Effector memory CD4-positive, alpha-beta T cell (primary cell): ENCODE measurements at regions not wholly inside any gene's neighbourhood (a gene's known extent, or its start where the extent isn't known, plus 50 kb on each side); places are given as distances from the start of the nearest gene placed in this dataset.

Source experiments
- DNase-seq, 3 donors: peaks; one replicate each; pipeline ENCODE4 v3.0.0-alpha.2; 2020
- H3K27ac ChIP-seq: 2 replicates; pipeline ENCODE4 v1.7.0; 2013; ENCODE audit warnings: mild to moderate bottlenecking, low read length, moderate library complexity; ENCODE audit not compliant: insufficient read depth, poor library complexity, severe bottlenecking
- H3K27me3 ChIP-seq: replicated peaks from 2 replicates; pipeline ENCODE4 v1.7.0; 2013; ENCODE audit warnings: mild to moderate bottlenecking, low read length; ENCODE audit not compliant: insufficient read depth, control insufficient read depth, poor library complexity, severe bottlenecking
- H3K36me3 ChIP-seq: 2 replicates; pipeline ENCODE4 v1.7.0; 2013; ENCODE audit warnings: mild to moderate bottlenecking, low read length, moderate library complexity; ENCODE audit not compliant: control insufficient read depth, insufficient read depth
- H3K4me1 ChIP-seq: 2 replicates; pipeline ENCODE4 v1.7.0; 2013; ENCODE audit warnings: low read length, mild to moderate bottlenecking; ENCODE audit not compliant: control insufficient read depth, insufficient read depth, poor library complexity, severe bottlenecking
- H3K4me3 ChIP-seq: 2 replicates; pipeline ENCODE4 v1.7.0; 2013; ENCODE audit warnings: low read length, low read depth, mild to moderate bottlenecking; ENCODE audit not compliant: insufficient read depth, poor library complexity, severe bottlenecking
- H3K9me3 ChIP-seq: 2 replicates; pipeline ENCODE4 v1.7.0; 2013; ENCODE audit warnings: mild to moderate bottlenecking, low read length, moderate library complexity; ENCODE audit not compliant: control insufficient read depth

DNA sequence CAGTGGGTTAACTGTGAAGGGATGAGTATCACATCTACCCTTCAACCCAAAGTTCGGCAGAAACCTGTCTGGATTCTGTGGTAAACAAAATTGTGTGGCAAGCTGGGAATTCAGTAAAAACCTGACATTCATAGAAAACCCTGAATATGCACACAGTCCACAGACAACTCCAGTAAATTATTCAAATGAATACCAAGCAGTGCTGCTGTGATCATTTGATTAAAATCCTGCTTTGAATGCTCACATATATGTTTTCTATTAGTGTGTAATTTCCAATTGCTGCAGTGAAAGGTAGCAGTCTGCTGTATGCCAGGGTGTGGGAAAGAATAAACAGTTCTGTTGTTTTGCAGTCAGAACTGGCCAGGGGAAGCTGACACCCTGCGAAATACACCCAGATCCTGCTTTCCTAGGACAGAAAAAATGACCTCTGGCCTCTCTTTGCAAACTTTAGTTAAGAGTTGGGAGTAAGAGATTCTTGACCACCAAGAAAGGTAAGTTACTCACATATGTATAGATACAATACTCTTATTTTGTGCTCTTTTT, 217.8 kb downstream of the FAM76B start:
- no peak overlapping the region for H3K4me3 ChIP-seq
- no peaks in the 10 kb centered on the region for H3K27me3 ChIP-seq
- DNase-seq, result no peak
- H3K27ac ChIP-seq, result no peak overlapping the region
- H3K4me1 ChIP-seq, result no peaks in the 10 kb centered on the region
- H3K9me3 ChIP-seq, result no peaks in the 10 kb centered on the region
- no peaks in the 10 kb centered on the region for H3K36me3 ChIP-seq

- H3K4me1 ChIP-seq, result no peaks in the 10 kb centered on the region
- no peak overlapping the region for H3K27ac ChIP-seq
- H3K9me3 ChIP-seq, result no peaks in the 10 kb centered on the region
- no peak for DNase-seq
- H3K27me3 ChIP-seq, result no peaks in the 10 kb centered on the region
- no peaks in the 10 kb centered on the region for H3K36me3 ChIP-seq
- H3K4me3 ChIP-seq, result no peak overlapping the region
Observed at GRCh38 chr11:95570845-95571244, 218.7 kb downstream of the FAM76B start.

DNA sequence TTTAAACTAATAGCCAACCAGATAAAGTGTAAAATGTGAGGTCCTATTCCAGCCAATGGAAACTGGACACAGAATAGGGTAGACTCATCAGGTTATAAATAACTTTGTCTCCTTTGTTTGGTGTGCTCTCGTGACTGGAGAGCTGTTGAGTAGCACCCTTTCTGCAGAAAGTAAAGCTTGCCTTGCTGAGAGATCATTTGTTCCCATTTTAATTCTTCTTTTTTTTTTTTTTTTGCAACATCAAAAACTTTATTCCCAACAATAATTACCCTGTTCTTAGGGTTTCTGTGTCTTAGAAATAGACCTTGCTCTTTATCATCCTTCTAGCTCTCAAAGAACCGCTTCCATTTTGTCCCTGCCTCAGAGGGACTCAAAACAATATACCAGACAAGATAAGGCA, 220.4 kb downstream of the FAM76B start:
- Histone ChIP-seq H3K27me3 (no peaks in the 10 kb centered on the region), H3K4me1 (no peaks in the 10 kb centered on the region), H3K36me3 (no peaks in the 10 kb centered on the region), H3K27ac (no peak overlapping the region), H3K9me3 (no peaks in the 10 kb centered on the region), H3K4me3 (no peak overlapping the region)
- DNase-seq, result no peak

- Histone ChIP-seq H3K36me3 (no peaks in the 10 kb centered on the region), H3K4me1 (no peaks in the 10 kb centered on the region), H3K27ac (no peak overlapping the region), H3K4me3 (no peak overlapping the region), H3K9me3 (no peaks in the 10 kb centered on the region), H3K27me3 (no peaks in the 10 kb centered on the region)
- no peak for DNase-seq
Observed at GRCh38 chr11:95568281-95568680, 221.3 kb downstream of the FAM76B start.

- H3K4me1 ChIP-seq, result no peaks in the 10 kb centered on the region
- H3K36me3 ChIP-seq, result no peaks in the 10 kb centered on the region
- no peak overlapping the region for H3K4me3 ChIP-seq
- H3K27me3 ChIP-seq, result no peaks in the 10 kb centered on the region
- H3K9me3 ChIP-seq, result no peaks in the 10 kb centered on the region
- H3K27ac ChIP-seq, result no peak overlapping the region
- no peak for DNase-seq
Observed at GRCh38 chr11:95567685-95568084, 221.9 kb downstream of the FAM76B start.

- Histone ChIP-seq H3K27me3 (no peaks in the 10 kb centered on the region), H3K36me3 (no peaks in the 10 kb centered on the region), H3K4me3 (no peak overlapping the region), H3K27ac (no peak overlapping the region), H3K9me3 (no peaks in the 10 kb centered on the region), H3K4me1 (no peaks in the 10 kb centered on the region)
- no peak for DNase-seq
Observed at GRCh38 chr11:95566211-95566610, 223.4 kb downstream of the FAM76B start.

- H3K4me1 ChIP-seq, result no peaks in the 10 kb centered on the region
- H3K27me3 ChIP-seq, result no peaks in the 10 kb centered on the region
- H3K36me3 ChIP-seq, result no peaks in the 10 kb centered on the region
- H3K27ac ChIP-seq, result no peak overlapping the region
- no peak for DNase-seq
- H3K9me3 ChIP-seq, result no peaks in the 10 kb centered on the region
- no peak overlapping the region for H3K4me3 ChIP-seq
Observed at GRCh38 chr11:95565724-95566141, 223.8 kb downstream of the FAM76B start.

DNA sequence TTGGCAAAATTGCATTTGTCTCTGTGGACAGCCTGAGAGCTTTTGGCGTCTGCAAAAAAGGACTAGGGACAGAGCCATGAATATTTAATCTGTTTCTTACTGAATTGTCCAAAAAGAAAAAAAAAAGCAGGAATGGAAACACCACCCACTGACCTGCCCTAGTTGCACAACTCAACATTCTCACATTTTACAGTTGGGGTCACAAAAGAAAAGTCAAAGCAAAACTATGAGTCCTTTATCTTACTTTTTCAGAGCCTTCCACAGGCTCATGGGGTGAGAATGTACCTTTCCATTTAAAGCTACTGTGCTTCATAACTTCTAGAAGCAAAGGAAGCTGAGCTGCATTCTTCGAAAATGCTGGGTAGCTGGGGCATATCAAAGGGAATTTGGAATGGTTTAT, 225.7 kb downstream of the FAM76B start:
- Histone ChIP-seq H3K9me3 (no peaks in the 10 kb centered on the region), H3K27me3 (no peaks in the 10 kb centered on the region), H3K27ac (no peak overlapping the region), H3K4me3 (no peak overlapping the region), H3K4me1 (no peaks in the 10 kb centered on the region), H3K36me3 (no peaks in the 10 kb centered on the region)
- no peak for DNase-seq

- H3K4me3 ChIP-seq, result no peak overlapping the region
- H3K36me3 ChIP-seq, result no peaks in the 10 kb centered on the region
- no peaks in the 10 kb centered on the region for H3K9me3 ChIP-seq
- H3K27ac ChIP-seq, result no peak overlapping the region
- no peaks in the 10 kb centered on the region for H3K27me3 ChIP-seq
- DNase-seq, result no peak
- H3K4me1 ChIP-seq, result no peaks in the 10 kb centered on the region
Observed at GRCh38 chr11:95563173-95563572, 226.4 kb downstream of the FAM76B start.

DNA sequence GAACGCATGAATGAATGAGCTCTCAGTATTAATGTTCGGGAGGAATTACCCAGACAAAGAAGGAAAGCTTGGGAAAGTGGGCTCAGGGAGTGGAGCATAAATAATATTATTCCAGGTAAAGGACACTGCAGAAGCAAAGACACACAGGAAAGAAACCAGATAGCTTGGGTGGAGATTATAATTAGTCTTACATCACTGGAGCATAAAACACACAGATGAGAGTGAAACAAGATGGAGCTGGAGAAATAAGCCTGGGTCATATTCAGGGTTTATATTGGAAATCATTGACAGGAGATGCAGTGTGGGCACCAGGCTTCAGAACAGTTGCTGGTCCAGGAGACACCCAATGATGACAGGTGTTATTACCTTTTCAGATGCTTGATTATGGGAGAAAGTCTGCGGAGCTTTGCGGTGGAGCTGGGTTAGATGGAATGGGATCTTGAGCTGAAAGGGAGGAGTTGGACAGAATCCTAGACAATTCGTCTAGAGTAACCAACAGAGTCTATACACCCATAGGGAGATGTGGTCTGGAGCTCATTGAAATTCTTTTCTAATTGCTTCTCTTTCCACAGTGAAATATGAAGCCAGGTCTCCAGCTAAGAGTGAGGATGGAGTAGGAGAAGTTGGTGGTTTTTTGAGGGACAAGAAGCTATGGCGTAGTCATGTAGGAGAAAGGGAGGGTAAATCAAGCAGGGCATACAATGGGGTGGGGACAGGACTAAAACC, 227.2 kb downstream of the FAM76B start:
- Histone ChIP-seq H3K9me3 (no peaks in the 10 kb centered on the region), H3K27ac (no peak overlapping the region), H3K4me3 (no peak overlapping the region), H3K36me3 (no peaks in the 10 kb centered on the region), H3K27me3 (no peaks in the 10 kb centered on the region), H3K4me1 (no peaks in the 10 kb centered on the region)
- no peak for DNase-seq
